HG03521 (cell line): ENCODE measurements at regions not wholly inside any gene's neighbourhood (a gene's known extent, or its start where the extent isn't known, plus 50 kb on each side); places are given as distances from the start of the nearest gene placed in this dataset.
"Not testable (repeated sequence)": the region's sequence is repeated elsewhere in the genome, so short reads cannot be mapped to it uniquely, and the experiment has no call there.

Source experiments
- ATAC-seq: cut with Tn5 transposase; IDR thresholded peaks from one replicate; pipeline ENCODE4 v1.9.1; 2021; ENCODE audit warnings: mild to moderate bottlenecking, moderate library complexity; ENCODE audit not compliant: unreplicated experiment

DNA sequence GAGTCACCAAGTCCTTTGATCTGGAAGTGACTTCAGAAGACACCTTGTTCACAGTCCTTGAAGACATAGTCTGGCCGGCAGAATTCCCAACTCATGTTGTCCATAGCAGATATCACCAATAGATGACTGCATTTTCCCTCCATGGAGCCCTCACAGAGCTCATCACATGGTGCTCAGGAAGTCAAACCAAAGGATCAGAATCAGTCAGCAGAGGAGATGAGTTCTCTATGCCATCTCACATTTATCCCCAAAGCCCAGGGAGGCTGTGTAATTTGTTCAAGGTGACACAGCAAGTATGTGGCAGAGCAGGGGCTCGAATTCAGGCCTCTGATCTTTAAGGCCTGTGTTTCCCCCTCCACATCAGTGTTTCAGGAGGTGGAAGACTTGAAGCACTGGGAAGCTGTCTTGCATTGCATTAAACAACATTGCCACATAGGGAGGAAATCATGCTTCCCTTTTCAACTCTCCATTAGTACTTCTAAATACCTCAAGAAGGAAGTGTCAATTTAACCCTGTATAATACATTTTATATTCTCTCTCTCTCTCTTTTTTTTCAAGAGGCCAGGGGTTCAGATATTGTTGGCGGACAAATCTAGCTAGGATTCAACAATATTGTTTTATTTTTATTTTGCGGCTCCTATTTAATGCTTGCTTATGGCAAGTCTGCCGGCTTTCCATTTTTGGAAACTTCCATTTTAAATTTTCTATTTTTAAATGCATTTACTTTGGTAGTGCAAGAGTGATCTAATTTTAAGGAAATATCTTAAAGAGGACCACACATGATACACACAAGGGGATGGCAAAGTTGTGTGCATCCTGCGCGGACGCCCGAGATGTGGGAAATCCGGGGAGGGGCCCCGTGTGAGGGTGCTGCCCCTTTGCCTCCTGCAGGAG is 61.9 kb downstream of the NPIPB5 start:
- not testable (repeated sequence) for ATAC-seq

DNA sequence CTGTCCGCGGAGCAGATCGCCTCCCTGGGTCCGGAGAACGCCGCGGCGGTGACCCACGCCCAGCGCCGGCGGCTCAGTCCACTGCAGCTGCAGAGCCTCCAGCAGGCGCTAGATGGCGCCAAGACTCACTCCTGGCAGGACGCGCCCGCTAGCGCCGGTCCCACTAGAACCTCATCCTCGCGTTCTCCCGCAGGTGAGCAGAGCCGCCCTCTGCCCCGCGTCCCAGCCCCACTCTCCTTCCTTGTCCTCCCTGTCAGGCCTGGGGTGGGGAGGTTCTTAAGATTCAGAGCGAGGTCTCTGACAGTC is 62.5 kb downstream of the NPIPB5 start:
- ATAC-seq: peak; percentile 65

DNA sequence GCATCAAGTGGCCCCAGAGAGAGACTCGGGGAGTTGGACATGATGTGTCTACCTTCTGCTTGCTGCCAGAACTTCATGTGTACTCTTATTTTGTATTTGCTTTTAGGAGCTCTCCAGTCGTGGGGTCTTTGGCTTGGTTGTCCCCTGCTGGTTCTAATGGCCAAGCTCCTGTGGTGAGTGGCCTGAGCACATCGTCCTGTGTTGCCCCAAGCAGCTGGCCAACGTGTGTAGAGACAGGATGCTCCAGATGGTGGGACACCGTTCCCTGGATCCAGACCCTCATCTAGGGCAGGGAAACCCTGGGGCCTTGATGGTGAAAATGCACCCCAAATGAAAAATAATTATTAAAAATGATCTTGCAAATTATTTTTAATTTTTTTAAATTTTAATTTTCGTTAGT is 65.8 kb downstream of the NPIPB5 start:
- ATAC-seq: not testable (repeated sequence)

DNA sequence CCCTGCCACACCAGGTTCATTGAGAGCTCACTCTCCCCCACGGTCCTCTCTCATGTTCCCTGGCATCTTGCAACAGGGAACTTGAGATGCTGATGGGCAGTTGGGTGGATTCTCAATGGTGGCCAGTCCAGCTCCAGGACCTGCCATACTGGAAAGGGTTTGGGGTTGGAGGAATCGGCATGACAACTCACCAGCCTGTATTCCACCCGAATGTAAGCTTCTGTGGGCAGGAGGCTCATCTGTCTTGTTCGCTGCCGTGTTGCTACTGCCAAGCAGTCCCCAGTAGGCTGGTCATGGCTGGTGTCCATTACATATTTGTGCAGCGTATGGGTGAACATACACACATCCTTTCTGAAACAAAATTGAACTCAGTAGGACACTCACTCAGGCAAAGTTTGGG is 72.5 kb downstream of the NPIPB5 start:
- ATAC-seq: not testable (repeated sequence)

DNA sequence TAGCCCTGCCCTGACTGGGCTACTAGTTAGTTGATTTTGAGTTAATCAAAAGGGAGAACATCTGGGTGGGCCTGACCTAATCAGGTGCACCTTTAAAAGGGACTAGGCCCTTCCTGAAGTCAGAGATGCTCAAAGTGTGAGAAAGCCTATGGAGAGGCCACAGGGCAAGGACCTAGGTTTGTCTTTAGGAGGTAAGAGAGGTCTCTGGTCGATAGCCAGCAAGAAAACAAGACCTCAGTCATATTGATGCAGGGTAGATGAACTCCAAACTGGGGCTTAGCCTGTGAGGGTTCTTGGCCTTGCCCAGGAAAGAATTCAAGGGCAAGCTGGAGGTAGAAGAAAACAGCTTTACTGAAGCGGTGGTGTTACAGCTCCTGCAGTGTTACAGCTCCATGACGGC is 73.8 kb downstream of the NPIPB5 start:
- ATAC-seq: not testable (repeated sequence)

DNA sequence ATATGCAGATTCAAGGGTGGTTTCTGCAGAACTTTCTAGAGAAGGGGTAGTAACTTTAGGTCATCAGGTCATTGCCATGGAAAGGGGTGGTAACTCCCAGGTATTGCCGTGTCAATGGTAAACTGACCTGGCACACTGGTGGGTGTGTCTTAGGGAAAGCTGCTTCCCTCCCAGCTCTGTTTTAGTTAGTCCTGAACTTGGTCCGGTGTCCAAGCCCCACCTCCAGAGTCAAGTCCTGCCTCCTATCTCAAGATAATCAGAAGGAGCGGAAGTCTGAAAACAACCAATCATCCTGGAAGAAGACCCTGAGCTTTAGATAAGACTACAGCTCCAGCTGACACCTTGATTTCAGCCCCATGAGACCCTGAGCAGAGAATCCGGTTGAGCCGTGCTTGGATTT is 74.2 kb downstream of the NPIPB5 start:
- ATAC-seq: not testable (repeated sequence)

DNA sequence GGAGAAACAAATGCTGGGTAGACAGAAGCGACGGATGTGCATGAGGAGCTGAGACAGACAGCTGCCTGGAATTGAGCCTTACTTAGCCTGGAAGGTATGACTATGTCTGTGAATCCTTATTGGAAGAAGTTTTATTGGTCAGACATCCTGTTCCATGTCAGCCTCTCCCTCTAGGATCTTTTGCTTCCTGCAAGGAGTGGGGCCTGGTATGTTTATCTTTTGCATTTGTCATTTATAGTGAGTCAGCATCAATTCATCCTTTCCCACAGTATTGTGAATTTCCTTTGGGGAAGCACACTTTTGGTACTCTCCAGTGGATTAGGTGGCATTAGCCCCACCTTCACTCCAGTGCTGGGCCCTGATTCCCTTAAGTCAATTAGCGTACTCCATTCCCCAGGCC is 74.7 kb downstream of the NPIPB5 start:
- ATAC-seq: not testable (repeated sequence)

DNA sequence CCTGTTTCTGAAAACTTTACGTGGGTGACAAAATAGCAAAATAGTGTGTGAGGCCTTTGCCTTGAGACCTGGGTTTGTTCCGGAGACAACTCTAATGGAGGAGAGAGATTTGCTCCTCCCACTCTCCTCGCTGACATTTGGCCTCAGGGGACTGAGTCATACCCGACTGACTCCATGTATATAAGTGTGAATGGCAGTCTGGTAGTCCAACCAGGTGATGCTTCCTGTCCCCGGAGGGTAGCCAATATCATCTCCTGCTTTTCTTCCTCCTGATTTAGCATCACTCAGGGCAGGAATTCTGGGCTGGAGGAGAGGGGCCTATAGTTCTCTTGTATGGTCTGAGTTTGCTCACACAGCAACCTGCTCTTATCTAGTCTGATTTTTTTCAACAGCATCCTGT is 76.0 kb downstream of the NPIPB5 start:
- ATAC-seq: not testable (repeated sequence)

DNA sequence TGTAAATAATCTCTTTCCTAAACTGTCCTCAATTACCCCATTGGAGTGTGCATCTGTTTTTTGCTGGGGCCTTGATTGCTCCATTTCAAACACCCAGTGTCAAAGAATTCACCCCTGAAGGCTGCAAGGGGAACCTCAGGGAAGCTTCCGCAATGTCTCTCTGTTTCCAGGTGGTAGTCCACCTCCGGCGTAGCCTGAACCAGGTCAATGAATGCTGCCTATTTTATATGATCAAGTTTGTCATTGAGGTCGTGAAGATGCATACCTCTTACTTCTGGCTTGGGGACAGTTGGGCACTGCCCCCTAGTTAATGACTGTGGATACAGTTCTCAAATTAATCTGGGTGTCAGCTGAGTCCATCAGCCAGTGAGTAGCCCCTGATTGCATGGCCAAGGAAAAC is 79.1 kb downstream of the NPIPB5 start:
- not testable (repeated sequence) for ATAC-seq

DNA sequence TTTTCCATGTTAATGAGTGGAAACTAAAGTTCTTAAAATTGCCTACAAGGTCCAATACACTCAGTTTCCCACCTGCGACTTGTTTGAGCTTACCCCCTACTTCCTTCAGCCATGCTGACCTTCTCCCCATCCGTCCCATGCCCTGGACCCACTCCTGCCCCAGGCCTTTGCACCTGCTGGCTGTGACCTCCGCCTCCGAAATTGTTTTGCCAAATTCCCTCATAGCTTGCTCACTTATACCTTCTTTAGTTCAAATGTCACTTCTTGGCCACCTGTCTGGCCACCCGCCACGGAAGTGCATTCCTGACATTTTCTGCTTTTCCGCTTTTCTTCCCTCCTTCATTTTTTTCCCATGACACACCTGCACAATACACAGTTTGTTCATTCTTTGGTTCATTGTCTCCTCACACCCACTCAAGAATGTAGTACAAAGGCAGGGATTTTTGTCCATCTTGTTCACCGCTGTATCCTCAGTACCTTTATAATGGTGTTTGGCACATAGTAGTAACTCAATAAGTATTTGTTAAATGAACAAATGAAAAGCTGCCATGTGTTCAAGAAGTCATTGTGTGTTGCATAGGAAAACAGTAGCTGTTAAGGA is 85.9 kb downstream of the NPIPB5 start:
- ATAC-seq: not testable (repeated sequence)

DNA sequence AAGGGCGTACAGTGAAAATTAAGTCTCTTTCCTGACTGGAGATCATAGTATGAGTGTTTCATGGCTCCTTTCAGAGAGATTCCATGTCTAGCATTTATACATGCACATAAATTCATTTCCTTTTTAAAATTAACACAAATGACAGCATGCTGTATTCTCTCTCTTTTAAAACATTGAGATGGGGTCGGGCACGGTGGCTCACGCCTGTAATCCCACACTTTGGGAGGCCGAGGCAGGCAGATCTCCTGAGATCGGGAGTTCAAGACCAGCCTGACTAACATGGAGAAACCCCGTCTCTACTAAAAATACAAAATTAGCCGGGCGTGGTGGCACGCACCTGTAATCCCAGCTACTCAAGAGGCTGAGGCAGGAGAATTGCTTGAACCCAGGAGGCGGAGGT is 93.1 kb downstream of the NPIPB5 start:
- ATAC-seq: not testable (repeated sequence)

DNA sequence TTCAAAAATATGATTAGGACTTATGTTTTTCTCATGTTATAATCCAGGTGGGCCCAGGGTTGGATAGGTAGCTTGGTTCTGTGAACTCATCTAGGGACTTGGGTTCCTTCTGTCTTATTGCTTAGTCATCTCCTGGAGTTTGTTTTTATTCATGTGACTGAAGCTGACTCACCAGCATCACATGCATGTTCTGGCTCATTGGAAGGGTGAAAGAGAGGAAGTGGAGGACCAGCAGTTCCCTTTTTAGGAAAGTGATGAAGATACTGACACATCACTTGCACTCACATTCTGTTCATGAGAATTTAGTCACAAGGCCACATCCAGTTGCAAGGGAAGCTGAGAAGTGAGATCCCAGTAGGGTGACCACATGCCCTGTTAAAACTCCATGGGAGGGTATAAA is 95.9 kb downstream of the NPIPB5 start:
- not testable (repeated sequence) for ATAC-seq

DNA sequence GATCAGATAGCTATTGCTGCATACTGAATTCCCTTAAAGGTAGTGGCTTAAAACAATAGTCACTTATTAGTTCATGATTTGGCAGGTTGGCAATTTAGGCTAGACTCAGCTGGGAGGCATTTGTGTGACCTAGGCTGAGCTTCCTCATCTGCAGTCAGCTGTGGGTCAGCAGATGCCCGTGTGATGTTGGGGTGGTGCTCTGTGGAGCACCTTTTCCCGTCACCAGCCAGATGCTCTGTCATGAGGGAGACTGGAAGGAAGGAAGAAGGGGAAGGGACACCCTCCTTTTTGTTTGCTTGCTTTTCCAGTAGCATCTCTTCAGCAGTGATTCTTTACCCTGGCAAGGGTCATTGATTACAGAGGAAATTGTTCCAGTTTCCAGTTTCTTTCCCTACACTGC is 99.1 kb downstream of the NPIPB5 start:
- ATAC-seq: not testable (repeated sequence)

DNA sequence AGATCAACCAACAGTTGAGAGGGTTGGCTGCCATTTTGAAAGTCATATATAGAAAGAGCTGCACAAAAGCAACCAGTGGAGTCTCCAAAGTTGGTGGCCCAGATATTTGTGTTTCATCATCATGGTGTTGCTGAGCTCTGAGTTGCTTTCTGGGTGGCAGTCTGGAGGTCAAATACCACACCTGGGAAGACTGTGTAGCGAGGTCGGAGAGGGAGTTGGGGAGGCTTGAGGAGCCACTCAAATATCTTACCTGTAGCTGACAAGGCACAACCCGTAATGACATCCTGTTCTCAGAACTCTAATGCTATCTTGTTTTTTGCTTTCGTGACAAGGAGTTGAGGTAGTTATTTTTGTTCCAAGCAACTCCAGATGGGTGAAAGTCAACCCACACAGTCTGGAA is 100.4 kb downstream of the NPIPB5 start:
- ATAC-seq: not testable (repeated sequence)

DNA sequence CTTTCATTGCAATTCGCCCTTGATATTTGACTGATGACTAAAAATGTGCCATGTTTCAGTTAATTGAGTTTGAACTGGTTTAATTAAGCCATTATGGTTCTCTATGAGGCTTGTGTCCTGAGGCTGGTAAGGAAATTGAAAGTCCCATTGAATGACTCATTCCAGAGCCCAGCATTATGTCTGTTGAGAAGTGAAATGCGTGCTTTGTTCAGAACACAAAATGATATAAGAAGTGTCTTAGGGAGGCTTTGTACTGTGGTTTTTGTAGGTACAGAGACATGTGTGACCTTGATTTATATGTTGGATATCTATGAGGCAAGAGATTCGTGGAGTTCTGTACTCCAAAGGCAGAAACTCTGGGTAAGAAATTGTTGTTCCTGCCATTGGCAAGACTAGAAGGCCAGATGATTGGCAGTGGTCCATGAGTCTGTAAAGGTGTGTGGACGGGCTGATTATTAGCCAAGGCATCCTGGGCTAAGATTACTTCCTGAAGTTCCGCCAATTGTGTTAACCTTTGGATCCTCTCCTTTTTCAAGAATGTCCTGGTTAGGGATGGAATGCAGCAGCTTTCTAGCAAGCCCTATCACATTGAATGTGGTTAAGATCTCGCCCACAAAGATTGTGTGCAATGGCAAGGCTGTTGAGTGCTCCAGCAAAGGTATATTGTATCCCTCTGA is 103.7 kb downstream of the NPIPB5 start:
- no peak for ATAC-seq

DNA sequence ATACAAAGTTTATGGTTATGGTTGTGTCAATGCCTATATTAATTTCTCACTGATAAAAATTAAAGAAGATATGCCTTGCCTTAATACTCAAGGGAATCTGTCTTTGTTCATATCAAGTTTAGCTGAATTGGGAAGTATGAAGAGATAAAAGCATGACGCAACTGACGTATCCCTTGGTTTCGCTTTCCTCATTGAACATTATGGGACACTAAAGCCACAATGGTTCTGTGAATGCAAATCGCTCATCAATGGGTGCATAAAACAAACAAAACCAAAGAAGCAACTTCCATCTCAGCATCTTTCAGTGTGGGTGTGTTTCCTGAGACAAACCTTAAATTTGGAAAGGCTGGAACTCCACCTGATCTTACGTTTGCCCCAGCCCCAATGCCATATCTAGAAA is 108.2 kb downstream of the NPIPB5 start:
- ATAC-seq: no peak

DNA sequence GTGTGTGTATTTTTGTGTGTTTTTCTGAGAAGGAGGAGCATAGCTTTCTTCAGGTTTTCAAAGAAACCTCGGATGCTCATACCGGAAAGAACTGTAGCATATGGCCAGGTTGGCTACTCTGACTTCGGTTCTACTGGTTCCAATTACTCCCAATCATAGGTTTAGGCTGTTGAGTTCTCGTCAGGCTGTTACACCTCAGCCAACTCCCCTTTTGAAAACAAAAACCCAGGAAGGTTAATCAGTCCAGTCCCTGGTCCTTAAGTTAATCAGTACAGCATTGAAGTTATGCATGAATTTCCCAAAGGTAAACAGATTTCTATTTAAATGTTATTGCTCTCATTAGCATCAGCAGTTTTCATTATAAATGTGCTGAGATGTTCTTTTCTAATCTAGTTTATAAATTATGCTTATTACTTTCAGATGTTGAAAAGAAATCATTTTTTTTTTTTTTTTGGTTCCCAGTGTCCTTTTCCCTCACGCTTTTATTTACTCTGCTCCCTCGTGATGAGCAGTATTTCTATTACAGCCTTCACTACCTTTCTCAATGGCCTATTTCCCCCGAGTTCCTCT is 111.0 kb downstream of the NPIPB5 start:
- no peak for ATAC-seq

DNA sequence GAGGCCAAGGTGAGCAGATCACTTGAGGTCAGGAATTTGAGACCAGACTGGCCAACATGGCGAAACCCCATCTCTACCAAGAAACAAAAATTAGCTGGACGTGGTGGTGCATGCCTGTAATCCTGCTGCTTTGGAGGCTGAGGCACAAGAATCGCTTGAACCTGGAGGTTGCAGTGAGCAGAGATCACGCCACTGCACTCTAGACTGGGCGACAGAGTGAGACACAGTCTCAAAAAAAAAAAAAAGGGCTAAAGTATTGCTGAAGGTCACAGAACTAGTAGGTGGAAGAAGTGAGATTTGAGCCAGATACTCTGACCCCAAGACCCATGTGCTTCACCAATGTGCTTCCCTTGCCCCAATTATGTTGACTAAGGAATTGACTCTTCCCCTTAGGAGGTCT is 112.0 kb downstream of the NPIPB5 start:
- ATAC-seq: no peak

DNA sequence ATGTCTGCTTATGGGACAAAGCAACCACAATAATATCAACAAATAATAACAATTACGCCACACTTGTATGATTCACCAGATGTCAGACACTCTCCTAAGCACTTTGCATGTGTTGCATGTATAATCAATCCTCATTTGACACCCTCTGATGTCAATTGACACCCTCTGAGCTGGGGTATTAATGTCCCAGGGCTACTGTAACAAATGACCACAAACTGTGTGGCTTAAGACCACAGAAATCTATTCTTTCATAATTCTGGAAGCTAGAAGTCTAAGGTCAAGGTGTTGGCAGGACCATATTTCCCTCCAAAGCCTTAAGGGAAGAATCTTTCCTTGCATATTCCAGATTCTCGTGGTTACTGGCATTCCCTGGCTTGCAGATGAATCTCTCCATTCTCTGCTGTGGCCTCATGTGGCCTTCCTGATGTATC is 112.7 kb downstream of the NPIPB5 start:
- ATAC-seq: no peak

DNA sequence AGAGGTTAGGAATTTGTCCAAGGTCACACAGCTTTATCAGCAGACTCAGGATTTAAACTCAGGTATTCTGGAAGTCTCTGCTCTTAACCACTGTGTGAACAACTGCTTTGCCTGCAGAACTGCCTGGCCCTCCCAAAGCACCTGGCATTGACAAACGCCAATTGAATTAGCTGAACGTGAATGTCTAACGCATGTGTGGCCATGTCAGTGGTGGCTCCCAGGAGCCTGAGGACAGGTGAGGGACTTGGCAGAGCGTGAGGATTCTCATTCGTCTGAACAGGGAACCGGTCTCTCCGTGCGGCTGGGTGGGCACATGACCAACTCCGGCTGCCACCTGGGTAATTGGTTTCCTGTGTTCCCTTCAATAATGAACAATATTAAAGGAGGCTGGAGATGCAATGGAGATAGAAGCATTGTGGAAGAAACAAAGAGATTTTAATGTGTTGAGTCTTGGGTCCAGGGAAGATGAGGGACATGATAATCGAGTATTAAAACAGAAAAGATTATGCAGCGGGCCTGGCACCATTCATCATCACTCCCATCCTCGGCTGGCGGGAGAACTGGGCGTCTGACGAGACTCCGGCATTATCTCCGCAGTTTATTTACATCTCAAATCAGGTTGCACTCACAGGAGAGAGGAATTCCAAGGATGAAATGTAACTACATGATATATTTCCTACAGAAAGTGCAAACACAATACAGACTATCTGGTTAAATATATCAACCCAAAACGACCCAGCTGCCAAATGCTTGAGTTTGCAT is 113.5 kb downstream of the NPIPB5 start:
- ATAC-seq: no peak
